ENCODE measurements at regions not wholly inside any gene's neighbourhood (a gene's known extent, or its start where the extent isn't known, plus 50 kb on each side); places are given as distances from the start of the nearest gene placed in this dataset.

DNA sequence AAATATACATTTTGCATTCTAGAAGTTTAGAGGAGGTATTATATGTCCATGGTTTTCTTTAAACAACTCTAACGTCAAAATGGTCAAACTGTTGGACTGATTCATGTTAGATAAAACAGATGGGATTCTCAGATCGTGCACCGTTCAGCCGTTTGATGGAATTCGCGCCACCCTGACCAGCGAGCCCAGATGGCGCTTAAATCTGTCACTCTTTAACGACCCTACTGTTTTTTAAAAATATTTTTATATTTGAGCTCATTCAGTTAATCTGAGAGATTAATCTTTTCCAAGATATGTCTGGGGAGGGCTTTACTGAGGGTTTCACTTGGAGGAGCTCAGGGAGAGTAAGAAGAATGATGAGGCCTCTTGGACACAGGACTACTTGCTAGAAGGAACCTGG, 164.4 kb downstream of the TM9SF2 start:
- Histone ChIP-seq H4K91ac (ENCODE audit: insufficient read length, low read depth, low read length) (no peak overlapping the region), H2BK120ac (ENCODE audit: low read depth, low read length, poor library complexity, severe bottlenecking) (no peak overlapping the region), H3K27me3 (ENCODE audit: insufficient read depth, low read length) (no peaks in the 10 kb centered on the region), H2BK15ac (ENCODE audit: low read depth, low read length) (no peak overlapping the region), H2BK20ac (ENCODE audit: low read depth, low read length, poor library complexity, severe bottlenecking) (no peak overlapping the region), H3K79me1 (ENCODE audit: insufficient read depth, low read depth, low read length, poor library complexity, severe bottlenecking) (no peaks in the 10 kb centered on the region), H3K9me3 (ENCODE audit: control insufficient read depth, low read depth, low read length) (no peaks in the 10 kb centered on the region), H3K4me1 (ENCODE audit: insufficient read depth, low read length) (peaks cover 12% of the 10 kb centered on the region; the same call in 1 of the 2 replicates), H3K56ac (ENCODE audit: insufficient read length, low read depth, low read length) (no peak overlapping the region), H3K14ac (ENCODE audit: insufficient read depth, low read length) (no peak overlapping the region), H2BK5ac (ENCODE audit: insufficient read length, low read length) (no peak overlapping the region), H4K8ac (replicated peaks; ENCODE audit: insufficient read length, low read depth, low read length) (no peak overlapping the region), H3K4ac (ENCODE audit: low read depth, low read length) (no peak overlapping the region), H4K5ac (ENCODE audit: insufficient read length, low read depth, low read length) (no peak overlapping the region), H3K79me2 (ENCODE audit: insufficient read depth, low read length) (no peaks in the 10 kb centered on the region), H2AK5ac (ENCODE audit: insufficient read length, low read length) (no peak overlapping the region), H3K9ac (ENCODE audit: extremely low read depth, insufficient read length, low read length) (no peak overlapping the region), H3K23me2 (ENCODE audit: insufficient read length, low read depth, low read length, poor library complexity, severe bottlenecking) (no peaks in the 10 kb centered on the region), H3K27ac (ENCODE audit: insufficient read length, low read depth, low read length) (no peak overlapping the region), H3K23ac (ENCODE audit: insufficient read length, low read depth, low read length) (no peak overlapping the region), H3K4me2 (ENCODE audit: insufficient read depth, insufficient read length, low read length) (no peak overlapping the region), H4K20me1 (ENCODE audit: control insufficient read depth, insufficient read depth, insufficient read length) (no peaks in the 10 kb centered on the region), H3K18ac (ENCODE audit: insufficient read length, low read depth, low read length) (peak overlapping the region; percentile 51), H2BK12ac (ENCODE audit: insufficient read length, low read depth, low read length) (no peak overlapping the region), H2AFZ (ENCODE audit: low read length) (no peak overlapping the region), H3T11ph (ENCODE audit: low read length) (no peak overlapping the region)
- no peaks in the 10 kb centered on the region for H3K27me3 Mint-ChIP-seq (ENCODE audit: low read depth)
- TF ChIP-seq CTCF (conservative IDR thresholded peaks at IDR 0.05): no peak
- no peaks in the 10 kb centered on the region for H3K9me3 Mint-ChIP-seq
- H3K4me3 Mint-ChIP-seq: no peak overlapping the region
- no CpG with 5 or more reads among the region's 9 CpGs for WGBS (ENCODE audit: extremely low coverage, insufficient read length, low lambda C conversion rate)
- no peaks in the 10 kb centered on the region; a peak in 2 of 7 replicates for H3K36me3 Mint-ChIP-seq (ENCODE audit: insufficient read depth in 1 of 3, low read depth in 3 of 3)
- H3K27ac Mint-ChIP-seq: peak overlapping the region in 1 of 3 experiments; percentile 86; a peak in 2 of 7 replicates
- DNase-seq: no peak
- H3K4me1 Mint-ChIP-seq: peaks cover 53 to 56% of the 10 kb centered on the region in 2 experiments

All from H9 (cell line).